IMR-90 (cell line): ENCODE measurements at regions not wholly inside any gene's neighbourhood (a gene's known extent, or its start where the extent isn't known, plus 50 kb on each side); places are given as distances from the start of the nearest gene placed in this dataset.

ENCODE experiments used
- ATAC-seq: fragments of 200-7000 bp; cut with Tn5 transposase; 2 replicates; pipeline ENCODE4 v1.9.1; 2020; ENCODE audit warnings: low read depth, mild to moderate bottlenecking, moderate library complexity
- BruUV-seq: library from RNA; stranded (reverse); fragments of 400-500 nt; replicated peaks from 2 replicates; lab custom pipeline; 2021; lab: Mats Ljungman, UMichigan
- CTCF ChIA-PET: fragments of 300-600 bp; formaldehyde crosslinking; extraction: SDS; loops from one replicate; lab custom pipeline; 2021; ENCODE audit warnings: antibody characterized with exemption; lab: Yijun Ruan, JAX
- POLR2A ChIA-PET: fragments of 300-600 bp; sonication (Branson Sonifier 250); formaldehyde crosslinking; loops from one replicate; lab custom pipeline; 2022; ENCODE audit warnings: antibody characterized with exemption; ENCODE audit not compliant: unreplicated experiment; lab: Charles Lee
- DNase-seq: peaks from one replicate; pipeline ENCODE4 v3.0.0; 2013
- H2AFZ ChIP-seq: replicated peaks from 2 replicates; pipeline ENCODE3; 2013; ENCODE audit warnings: low read length, mild to moderate bottlenecking; ENCODE audit not compliant: poor library complexity
- H2AK5ac ChIP-seq: 2 replicates; pipeline ENCODE4 v1.6.1; 2013; ENCODE audit warnings: low read depth, low read length, inconsistent platforms
- H2AK9ac ChIP-seq: replicated peaks from 2 replicates; pipeline ENCODE3; 2013; ENCODE audit warnings: mild to moderate bottlenecking, low read depth, low read length, moderate library complexity; ENCODE audit not compliant: poor library complexity
- H2BK120ac ChIP-seq: 2 replicates; pipeline ENCODE4 v1.6.1; 2013; ENCODE audit warnings: low read depth, low read length, inconsistent platforms
- H2BK15ac ChIP-seq: 3 replicates; pipeline ENCODE4 v1.6.1; 2013; ENCODE audit warnings: low read depth, low read length, inconsistent platforms
- H2BK20ac ChIP-seq: 2 replicates; pipeline ENCODE4 v1.6.1; 2013; ENCODE audit warnings: low read depth, mild to moderate bottlenecking, inconsistent platforms, low read length, moderate library complexity
- H2BK5ac ChIP-seq: 2 replicates; pipeline ENCODE4 v1.6.1; 2013; ENCODE audit warnings: mild to moderate bottlenecking, low read depth, low read length, inconsistent platforms; ENCODE audit not compliant: poor library complexity, severe bottlenecking
- H3K14ac ChIP-seq: replicated peaks from 2 replicates; pipeline ENCODE4 v1.6.1; 2013; ENCODE audit warnings: low read depth, low read length, inconsistent platforms
- H3K18ac ChIP-seq: 2 replicates; pipeline ENCODE4 v1.6.1; 2013; ENCODE audit warnings: low read depth, low read length, control low read depth
- H3K23ac ChIP-seq: 2 replicates; pipeline ENCODE4 v1.6.1; 2013; ENCODE audit warnings: low read depth, low read length, inconsistent platforms
- H3K27ac ChIP-seq: 2 replicates; pipeline ENCODE4 v1.5.1; 2013; ENCODE audit warnings: mild to moderate bottlenecking, control low read depth, low read length; ENCODE audit not compliant: insufficient read depth
- H3K27me3 ChIP-seq: 2 replicates; pipeline ENCODE4 v1.6.1; 2013; ENCODE audit warnings: low read length; ENCODE audit not compliant: control insufficient read depth, insufficient read depth
- H3K36me3 ChIP-seq: 2 replicates; pipeline ENCODE4 v1.6.1; 2013; ENCODE audit warnings: low read length, mixed read lengths; ENCODE audit not compliant: control insufficient read depth, insufficient read depth
- H3K4ac ChIP-seq: 2 replicates; pipeline ENCODE4 v1.6.1; 2013; ENCODE audit warnings: low read depth, low read length, inconsistent platforms
- H3K4me1 ChIP-seq: 2 replicates; pipeline ENCODE4 v1.6.1; 2013; ENCODE audit warnings: low read length, mixed read lengths; ENCODE audit not compliant: control insufficient read depth, insufficient read depth
- H3K4me2 ChIP-seq: 2 replicates; pipeline ENCODE4 v1.6.1; 2013; ENCODE audit warnings: low read depth, mild to moderate bottlenecking, control low read depth, low read length, moderate library complexity
- H3K4me3 ChIP-seq: 2 replicates; pipeline ENCODE4 v1.5.1; 2013; ENCODE audit warnings: low read depth, mild to moderate bottlenecking, control low read depth, low read length, moderate library complexity; ENCODE audit not compliant: insufficient read depth
- H3K56ac ChIP-seq: 2 replicates; pipeline ENCODE4 v1.6.1; 2013; ENCODE audit warnings: low read length, inconsistent platforms; ENCODE audit not compliant: insufficient read depth; ENCODE audit errors: extremely low read depth
- H3K79me1 ChIP-seq, 2 experiments: 2 replicates each; pipeline ENCODE4 v1.6.1; 2013; ENCODE audit warnings: low read length in 2 of 2, inconsistent platforms in 1 of 2, low read depth in 1 of 2
- H3K9ac ChIP-seq: 2 replicates; pipeline ENCODE4 v1.6.1; 2013; ENCODE audit warnings: low read depth, low read length, control low read depth
- H3K9me1 ChIP-seq: 2 replicates; pipeline ENCODE4 v1.6.1; 2013; ENCODE audit warnings: low read length, inconsistent platforms; ENCODE audit not compliant: insufficient read depth
- H3K9me3 ChIP-seq: 2 replicates; pipeline ENCODE4 v1.6.1; 2013; ENCODE audit warnings: low read length; ENCODE audit not compliant: control insufficient read depth, insufficient read depth
- H4K20me1 ChIP-seq: 2 replicates; pipeline ENCODE4 v1.6.1; 2013; ENCODE audit warnings: low read length, inconsistent platforms; ENCODE audit not compliant: insufficient read depth
- H4K5ac ChIP-seq: 2 replicates; pipeline ENCODE4 v1.6.1; 2013; ENCODE audit warnings: mild to moderate bottlenecking, low read depth, low read length, control low read depth
- H4K8ac ChIP-seq, 2 experiments: 2 replicates each; pipeline ENCODE4 v1.6.1; 2013; ENCODE audit warnings: low read depth in 2 of 2, low read length in 2 of 2, control low read depth in 1 of 2, inconsistent platforms in 1 of 2
- H4K91ac ChIP-seq: 2 replicates; pipeline ENCODE4 v1.6.1; 2013; ENCODE audit warnings: low read depth, low read length, inconsistent platforms; ENCODE audit not compliant: insufficient read depth
- BHLHE40 ChIP-seq: fragments of 150-350 bp; IDR thresholded peaks from 2 replicates; pipeline ENCODE4 v1.6.1; 2016; ENCODE audit warnings: mild to moderate bottlenecking, low read depth, low read length
- CHD1 ChIP-seq: IDR thresholded peaks from 2 replicates; pipeline ENCODE4 v1.6.1; 2012; ENCODE audit warnings: low read depth, low read length, improper control_type of control experiment
- CTCF ChIP-seq: conservative IDR thresholded peaks from 2 replicates; pipeline ENCODE4 v1.5.1; 2012; ENCODE audit warnings: mild to moderate bottlenecking, low read depth, low read length, improper control_type of control experiment
- FOS ChIP-seq: fragments of 150-350 bp; IDR thresholded peaks from 2 replicates; pipeline ENCODE4 v1.6.1; 2016; ENCODE audit warnings: low read depth, low read length
- MAFK ChIP-seq: IDR thresholded peaks from 2 replicates; pipeline ENCODE4 v1.6.1; 2012; ENCODE audit warnings: low read depth, low read length, improper control_type of control experiment
- MAZ ChIP-seq: IDR thresholded peaks from 2 replicates; pipeline ENCODE4 v1.6.1; 2012; ENCODE audit warnings: low read depth, mild to moderate bottlenecking, low read length, improper control_type of control experiment, moderate library complexity, borderline replicate concordance
- MXI1 ChIP-seq: IDR thresholded peaks from 2 replicates; pipeline ENCODE4 v1.6.1; 2012; ENCODE audit warnings: low read depth, mild to moderate bottlenecking, low read length, moderate library complexity, borderline replicate concordance
- NFE2L2 ChIP-seq: fragments of 150-350 bp; IDR thresholded peaks from 2 replicates; pipeline ENCODE4 v1.6.1; 2016; ENCODE audit warnings: low read depth, mild to moderate bottlenecking, low read length
- POLR2A ChIP-seq: IDR thresholded peaks from 2 replicates; pipeline ENCODE4 v1.6.1; 2012; ENCODE audit warnings: mild to moderate bottlenecking, low read depth, low read length
- RAD21 ChIP-seq: IDR thresholded peaks from 2 replicates; pipeline ENCODE4 v1.6.1; 2012; ENCODE audit warnings: low read length, improper control_type of control experiment
- SMC3 ChIP-seq: fragments of 150-350 bp; IDR thresholded peaks from 2 replicates; pipeline ENCODE4 v1.6.1; 2016; ENCODE audit warnings: low read depth, mild to moderate bottlenecking, antibody characterized with exemption, low read length, moderate library complexity
- USF2 ChIP-seq: fragments of 150-350 bp; IDR thresholded peaks from 2 replicates; pipeline ENCODE4 v1.6.1; 2017; ENCODE audit warnings: mild to moderate bottlenecking, antibody characterized with exemption, low read length, low read depth
- dilution Hi-C: fragments of 300-500 bp; cut with HindIII; formaldehyde crosslinking; loops from one replicate; pipeline ENCODE4 v1.14.3; 2018; ENCODE audit warnings: low sequenced_read_pairs; ENCODE audit not compliant: unreplicated experiment
- in situ Hi-C: fragments of 300-500 bp; cut with MboI; formaldehyde crosslinking; loops from 3 replicates; pipeline ENCODE4 v1.14.3; 2019; ENCODE audit warnings: low sequenced_read_pairs, inconsistent platforms, mixed read lengths
- intact Hi-C: fragments of 100-400 bp; cut with micrococcal nuclease; formaldehyde crosslinking; loops from 2 replicates; pipeline ENCODE4 v1.10.0; 2022

GRCh38 chr6:114634016-114634415, 291.2 kb upstream of the HS3ST5 start:
- DNase-seq (no peak), ATAC-seq (no peak)
- no peak overlapping the region for H3K14ac ChIP-seq
- CTCF ChIA-PET = no interaction called here
- no peak overlapping the region for H2AK5ac ChIP-seq
- H4K91ac ChIP-seq = no peak overlapping the region
- H3K56ac ChIP-seq = no peak overlapping the region
- no peaks in the 10 kb centered on the region for H3K27me3 ChIP-seq
- no peaks in the 10 kb centered on the region for H3K4me1 ChIP-seq
- H3K27ac ChIP-seq = no peak overlapping the region
- H3K9ac ChIP-seq = no peak overlapping the region
- no peak overlapping the region for H2BK20ac ChIP-seq
- no peak overlapping the region for H2BK120ac ChIP-seq
- no peak overlapping the region for H3K4me2 ChIP-seq
- no peaks in the 10 kb centered on the region for H3K9me1 ChIP-seq
- H2BK5ac ChIP-seq = no peak overlapping the region
- H2AFZ ChIP-seq = no peak overlapping the region
- H2AK9ac ChIP-seq = no peak overlapping the region
- H4K8ac ChIP-seq = no peak overlapping the region
- H3K18ac ChIP-seq = no peak overlapping the region
- no peak overlapping the region for H3K4ac ChIP-seq
- no peak overlapping the region for H2BK15ac ChIP-seq
- dilution Hi-C loops (no loop called here), intact Hi-C loops (no loop called here), in situ Hi-C loops (no loop called here)
- no peaks in the 10 kb centered on the region for H4K20me1 ChIP-seq
- no TSS peak for BruUV-seq
- peaks cover 8% of the 10 kb centered on the region for H3K9me3 ChIP-seq
- H3K79me1 ChIP-seq = no peaks in the 10 kb centered on the region
- H3K23ac ChIP-seq = no peak overlapping the region
- H3K36me3 ChIP-seq = no peaks in the 10 kb centered on the region
- no peak overlapping the region for H3K4me3 ChIP-seq
- POLR2A ChIA-PET = no interaction called here
- H4K5ac ChIP-seq = no peak overlapping the region
- TF ChIP-seq RAD21 = no peak
- TF ChIP-seq BHLHE40 = no peak
- no peak for TF ChIP-seq FOS
- no peak for TF ChIP-seq MXI1
- TF ChIP-seq CTCF = no peak
- TF ChIP-seq MAFK = no peak
- TF ChIP-seq USF2 = no peak
- TF ChIP-seq SMC3 = no peak
- TF ChIP-seq CHD1 = no peak
- no peak for TF ChIP-seq NFE2L2
- no peak for TF ChIP-seq POLR2A
- no peak for TF ChIP-seq MAZ
